H1 (cell line): ENCODE measurements at regions not wholly inside any gene's neighbourhood (a gene's known extent, or its start where the extent isn't known, plus 50 kb on each side); places are given as distances from the start of the nearest gene placed in this dataset.

Experiments
- CTCF ChIA-PET: fragments of 300-600 bp; sonication (Branson Sonifier 250); formaldehyde crosslinking; loops from one replicate; lab custom pipeline; 2021; ENCODE audit not compliant: partially characterized antibody; lab: Charles Lee
- POLR2A ChIA-PET: fragments of 300-600 bp; sonication (Branson Sonifier 250); formaldehyde crosslinking; loops from one replicate; lab custom pipeline; 2021; ENCODE audit warnings: inconsistent platforms; ENCODE audit not compliant: partially characterized antibody; lab: Charles Lee
- DNase-seq, 2 experiments: peaks; one replicate each; pipeline versions ENCODE4 v3.0.0 to v3.0.0-alpha.2; 2010 to 2022; ENCODE audit warnings: low spot score in 2 of 2, low read depth in 1 of 2, mixed read lengths in 1 of 2
- FAIRE-seq: peaks from 2 replicates; lab custom pipeline; 2011; peaks lifted over from hg19 to GRCh38; lab: Jason Lieb, UNC
- H2AFZ ChIP-seq: 2 replicates; pipeline ENCODE4 v1.8.1; 2012; ENCODE audit warnings: low read length, inconsistent platforms
- H2AK5ac ChIP-seq: 2 replicates; pipeline ENCODE4 v1.6.1; 2013; ENCODE audit warnings: low read depth, low read length
- H2BK120ac ChIP-seq: replicated peaks from 2 replicates; pipeline ENCODE3; 2013; ENCODE audit warnings: low read depth, low read length, inconsistent platforms
- H2BK12ac ChIP-seq: 2 replicates; pipeline ENCODE4 v1.6.1; 2013; ENCODE audit warnings: low read depth, low read length
- H2BK15ac ChIP-seq: 2 replicates; pipeline ENCODE4 v1.6.1; 2013; ENCODE audit warnings: low read length
- H2BK20ac ChIP-seq: 2 replicates; pipeline ENCODE4 v1.6.1; 2013; ENCODE audit warnings: low read length
- H2BK5ac ChIP-seq: 2 replicates; pipeline ENCODE4 v1.6.1; 2013; ENCODE audit warnings: low read depth, low read length
- H3K14ac ChIP-seq: 2 replicates; pipeline ENCODE4 v1.6.1; 2013; ENCODE audit warnings: inconsistent platforms; ENCODE audit not compliant: insufficient read length
- H3K18ac ChIP-seq: 2 replicates; pipeline ENCODE4 v1.6.1; 2013; ENCODE audit warnings: low read length; ENCODE audit errors: extremely low read depth
- H3K23ac ChIP-seq: 2 replicates; pipeline ENCODE4 v1.6.1; 2013; ENCODE audit warnings: inconsistent platforms; ENCODE audit not compliant: insufficient read length
- H3K23me2 ChIP-seq: 2 replicates; pipeline ENCODE4 v1.6.1; 2013; ENCODE audit warnings: low read depth, low read length
- H3K27ac ChIP-seq: 2 replicates; pipeline ENCODE4 v1.6.1; 2011; ENCODE audit warnings: low read depth, low read length, inconsistent platforms
- H3K27me3 ChIP-seq, 4 experiments: replicated peaks in 1 of 4; 1 replicate in 1 of 4; 2 replicates in 3 of 4; pipeline versions ENCODE4 v1.6.1 to v1.8.1; 2011 to 2013; ENCODE audit warnings: low read length in 3 of 4, mild to moderate bottlenecking in 3 of 4, inconsistent platforms in 2 of 4, mixed read lengths in 2 of 4, moderate library complexity in 1 of 4; ENCODE audit not compliant: control insufficient read depth in 3 of 4, insufficient read depth in 3 of 4; ENCODE audit errors: extremely low read depth in 1 of 4
- H3K36me3 ChIP-seq, 4 experiments: 2 replicates each; pipeline versions ENCODE4 v1.6.1 to v1.8.1; 2011 to 2013; ENCODE audit warnings: mild to moderate bottlenecking in 4 of 4, low read length in 3 of 4, moderate library complexity in 2 of 4, control low read depth in 1 of 4, inconsistent platforms in 1 of 4; ENCODE audit not compliant: insufficient read depth in 4 of 4, control insufficient read depth in 2 of 4
- H3K4ac ChIP-seq: replicated peaks from 2 replicates; pipeline ENCODE3; 2013; ENCODE audit warnings: low read length, low read depth, mixed read lengths, inconsistent platforms; ENCODE audit not compliant: insufficient read length
- H3K4me1 ChIP-seq, 4 experiments: replicated peaks in 1 of 4; 1 replicate in 1 of 4; 2 replicates in 3 of 4; pipeline versions ENCODE4 v1.6.1 to v1.8.1; 2011 to 2013; ENCODE audit warnings: low read length in 3 of 4, inconsistent platforms in 2 of 4, mixed read lengths in 1 of 4; ENCODE audit not compliant: insufficient read depth in 4 of 4, control insufficient read depth in 3 of 4
- H3K4me2 ChIP-seq, 2 experiments: 2 replicates each; pipeline versions ENCODE4 v1.6.1 to v1.8.1; 2011 to 2013; ENCODE audit warnings: low read depth in 2 of 2, low read length in 2 of 2, control low read depth in 1 of 2, inconsistent platforms in 1 of 2, mild to moderate bottlenecking in 1 of 2; ENCODE audit not compliant: insufficient read depth in 1 of 2
- H3K4me3 ChIP-seq, 4 experiments: fragments of 200-600, 300-600 bp in 1 of 4; sonication (generic), shearing (Covaris generic), sonication (Bioruptor Twin) in 1 of 4; 2 replicates each; pipeline versions ENCODE4 v1.5.1 to v1.8.1; 2011 to 2016; ENCODE audit warnings: low read length in 4 of 4, low read depth in 3 of 4, control low read depth in 2 of 4, inconsistent platforms in 2 of 4, mild to moderate bottlenecking in 2 of 4, mixed read lengths in 1 of 4, moderate library complexity in 1 of 4; ENCODE audit not compliant: insufficient read depth in 2 of 4; ENCODE audit errors: extremely low read depth in 1 of 4
- H3K56ac ChIP-seq: replicated peaks from 2 replicates; pipeline ENCODE3; 2013; ENCODE audit warnings: low read depth, mild to moderate bottlenecking, mixed read lengths, low read length, inconsistent platforms; ENCODE audit not compliant: insufficient read length
- H3K79me1 ChIP-seq: 2 replicates; pipeline ENCODE4 v1.6.1; 2013; ENCODE audit warnings: low read depth, low read length, control low read depth
- H3K79me2 ChIP-seq, 2 experiments: 2 replicates each; pipeline versions ENCODE4 v1.6.1 to v1.8.1; 2012 to 2013; ENCODE audit warnings: low read length in 2 of 2, mild to moderate bottlenecking in 2 of 2, inconsistent platforms in 1 of 2; ENCODE audit not compliant: insufficient read depth in 2 of 2, control insufficient read depth in 1 of 2
- H3K9ac ChIP-seq, 4 experiments: replicated peaks in 1 of 4; 1 replicate in 1 of 4; 2 replicates in 3 of 4; pipeline versions ENCODE4 v1.6.1 to v1.8.1; 2011 to 2013; ENCODE audit warnings: low read depth in 3 of 4, low read length in 3 of 4, control low read depth in 2 of 4, mild to moderate bottlenecking in 2 of 4, moderate library complexity in 2 of 4, inconsistent platforms in 1 of 4; ENCODE audit errors: extremely low read depth in 1 of 4
- H3K9me3 ChIP-seq, 2 experiments: 2 replicates each; pipeline versions ENCODE4 v1.6.1 to v1.8.1; 2012 to 2013; ENCODE audit warnings: mild to moderate bottlenecking in 2 of 2, moderate library complexity in 2 of 2, control low read depth in 1 of 2, inconsistent platforms in 1 of 2, low read depth in 1 of 2, low read length in 1 of 2, mixed read lengths in 1 of 2; ENCODE audit not compliant: insufficient read depth in 2 of 2
- H4K20me1 ChIP-seq, 2 experiments: replicated peaks in 1 of 2; 2 replicates each; pipeline versions ENCODE3 to v1.8.1; 2011 to 2013; ENCODE audit warnings: inconsistent platforms in 2 of 2, low read length in 2 of 2, mild to moderate bottlenecking in 1 of 2; ENCODE audit not compliant: insufficient read depth in 2 of 2, control insufficient read depth in 1 of 2
- H4K5ac ChIP-seq: 2 replicates; pipeline ENCODE4 v1.6.1; 2013; ENCODE audit warnings: low read length, low read depth, mixed read lengths, inconsistent platforms; ENCODE audit not compliant: insufficient read length
- H4K8ac ChIP-seq: 2 replicates; pipeline ENCODE4 v1.8.0; 2013; ENCODE audit warnings: mild to moderate bottlenecking, moderate library complexity, low read length, inconsistent platforms; ENCODE audit not compliant: insufficient read depth; ENCODE audit errors: extremely low read depth
- H4K91ac ChIP-seq: replicated peaks from 2 replicates; pipeline ENCODE3; 2013; ENCODE audit warnings: low read length, mixed read lengths, inconsistent platforms; ENCODE audit not compliant: insufficient read length
- CHD1 ChIP-seq: IDR thresholded peaks from 2 replicates; pipeline ENCODE4 v1.6.1; 2012; ENCODE audit warnings: low read depth, low read length, improper control_type of control experiment
- RAD21 ChIP-seq, 2 experiments: IDR thresholded peaks in 1 of 2; conservative IDR thresholded peaks in 1 of 2; 2 replicates each; pipeline ENCODE4 v1.6.1; 2011; ENCODE audit warnings: low read depth in 2 of 2, low read length in 2 of 2, improper control_type of control experiment in 1 of 2, inconsistent platforms in 1 of 2, mild to moderate bottlenecking in 1 of 2, moderate library complexity in 1 of 2
- WGBS, 2 experiments: shearing (Covaris generic) in 1 of 2; methylation state at CpG; one replicate each; pipeline versions ENCODE4 v1.1.6 to v1.1.7; 2013 to 2015; ENCODE audit warnings: low lambda C conversion rate in 2 of 2, mixed read lengths in 2 of 2, inconsistent platforms in 1 of 2, low coverage in 1 of 2, missing lambda C conversion rate in 1 of 2; ENCODE audit not compliant: insufficient replicate concordance in 2 of 2, insufficient coverage in 1 of 2, insufficient read length in 1 of 2; ENCODE audit errors: extremely low coverage in 1 of 2, missing lambda C conversion rate in 1 of 2; 5-methylcytosine and 5-hydroxymethylcytosine counted together

DNA sequence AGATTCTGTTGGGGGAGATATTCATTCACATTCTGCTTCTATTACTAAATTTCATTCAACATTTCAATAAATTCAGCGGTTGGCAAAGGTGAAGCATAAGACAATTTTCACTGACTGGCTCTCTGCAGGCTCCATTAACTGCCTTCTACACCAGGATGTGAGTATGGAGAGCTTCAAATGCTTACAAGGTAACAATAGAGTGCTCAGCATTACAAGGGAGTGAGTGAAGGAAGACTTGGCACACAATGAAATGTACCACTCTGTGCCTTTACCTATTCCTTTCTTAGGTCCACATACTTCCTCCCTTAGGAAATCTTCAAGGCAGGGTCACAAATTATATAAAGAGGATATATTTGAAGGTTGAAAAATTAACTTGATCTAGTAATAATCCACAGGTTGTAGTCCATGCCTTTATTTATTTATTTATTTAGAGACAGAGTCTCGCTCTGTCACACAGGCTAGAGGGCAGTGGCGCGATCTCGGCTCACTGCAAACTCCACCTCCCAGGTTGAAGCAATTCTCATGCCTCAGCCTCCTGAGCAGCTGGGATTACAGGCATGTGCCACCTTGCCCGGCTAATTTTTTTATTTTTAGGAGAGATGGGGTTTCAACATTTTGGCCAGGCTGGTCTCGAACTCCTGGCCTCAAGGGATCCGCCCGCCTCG is 76.6 kb upstream of the FAM169A start:
- H4K20me1 ChIP-seq, result no peaks in the 10 kb centered on the region
- H2BK12ac ChIP-seq, result no peak overlapping the region
- FAIRE-seq (peak; percentile 7), DNase-seq (no peak)
- no peak overlapping the region for H3K4me2 ChIP-seq
- H2AK5ac ChIP-seq, result no peak overlapping the region
- H3K4ac ChIP-seq, result no peak overlapping the region
- no peaks in the 10 kb centered on the region for H3K27me3 ChIP-seq
- no peak overlapping the region for H3K4me3 ChIP-seq
- ChIA-PET CTCF (interaction anchor here (0.6 to 1.6 kb wide), 5 partner anchors 9 to 266 kb away, joined by 3 to 7 read pairs (median 4); no protein-coding TSS in a partner anchor), POLR2A (no interaction called here)
- no peak overlapping the region for H2BK120ac ChIP-seq
- H2AFZ ChIP-seq, result no peak overlapping the region; the same call in 1 of the 2 replicates
- H3K14ac ChIP-seq, result no peak overlapping the region
- no peaks in the 10 kb centered on the region for H3K9me3 ChIP-seq
- peaks cover 2% of the 10 kb centered on the region; the same call in 1 of the 2 replicates for H3K23me2 ChIP-seq
- no peak overlapping the region for H2BK5ac ChIP-seq
- peaks cover 0 to under 1% (median 0%) of the 10 kb centered on the region in 4 experiments; a peak in 1 of 7 replicates for H3K4me1 ChIP-seq
- no peak overlapping the region for H2BK20ac ChIP-seq
- no peak overlapping the region for H3K9ac ChIP-seq
- H3K36me3 ChIP-seq, result no peaks in the 10 kb centered on the region
- no peak overlapping the region for H4K5ac ChIP-seq
- H3K56ac ChIP-seq, result no peak overlapping the region
- no peaks in the 10 kb centered on the region for H3K79me1 ChIP-seq
- H3K23ac ChIP-seq, result no peak overlapping the region
- no peak overlapping the region for H2BK15ac ChIP-seq
- H4K8ac ChIP-seq, result no peak overlapping the region
- no peaks in the 10 kb centered on the region for H3K79me2 ChIP-seq
- H3K18ac ChIP-seq, result no peak overlapping the region
- H3K27ac ChIP-seq, result no peak overlapping the region
- TF ChIP-seq RAD21 (IDR thresholded peaks at IDR 0.05 in 1 of 2, conservative IDR thresholded peaks at IDR 0.05 in 1 of 2; ENCODE audit: low read depth in 2 of 2, low read length in 2 of 2) (0 out of 4 replicates have a peak, but pooled peaks of 1 of the 2 experiments have one; percentile 13), CHD1 (no peak)
- no peak overlapping the region for H4K91ac ChIP-seq
- WGBS, 2 experiments, result 89% methylated on average over 10 of the region's 10 CpGs; no CpG with 5 or more reads in 1 of the 2 experiments
